KMS-11 (cell line): ENCODE measurements at regions not wholly inside any gene's neighbourhood (a gene's known extent, or its start where the extent isn't known, plus 50 kb on each side); places are given as distances from the start of the nearest gene placed in this dataset.

Experiments used
- H2AFZ ChIP-seq: fragments of 200-600 bp; sonication (generic); 2 replicates; pipeline ENCODE4 v1.6.1; 2016; ENCODE audit warnings: antibody characterized with exemption, mixed run types, low read depth
- H3K27ac ChIP-seq: fragments of 200-600 bp; sonication (generic); 2 replicates; pipeline ENCODE4 v1.6.1; 2016; ENCODE audit warnings: mild to moderate bottlenecking, mixed run types
- H3K27me3 ChIP-seq: fragments of 200-600 bp; sonication (generic); 2 replicates; pipeline ENCODE4 v1.6.1; 2017; ENCODE audit warnings: mild to moderate bottlenecking, low read depth, mixed run types, moderate library complexity; ENCODE audit not compliant: insufficient read depth
- H3K36me3 ChIP-seq: fragments of 200-600 bp; sonication (generic); 2 replicates; pipeline ENCODE4 v1.6.1; 2017; ENCODE audit warnings: mild to moderate bottlenecking, mixed run types; ENCODE audit not compliant: insufficient read depth
- H3K4me1 ChIP-seq: fragments of 200-600 bp; sonication (generic); 2 replicates; pipeline ENCODE4 v1.6.1; 2016; ENCODE audit warnings: mild to moderate bottlenecking, low read depth, mixed run types; ENCODE audit not compliant: poor library complexity, severe bottlenecking
- H3K4me2 ChIP-seq: fragments of 200-600 bp; sonication (generic); 2 replicates; pipeline ENCODE4 v1.7.0; 2016; ENCODE audit warnings: mild to moderate bottlenecking, mixed run types
- H3K4me3 ChIP-seq: fragments of 200-600 bp; sonication (generic); IDR thresholded peaks from 2 replicates; pipeline ENCODE4 v1.6.1; 2017; ENCODE audit warnings: low read depth, low read length, mixed read lengths; ENCODE audit not compliant: insufficient read depth
- H3K79me2 ChIP-seq: fragments of 200-600 bp; sonication (generic); 2 replicates; pipeline ENCODE4 v1.6.1; 2016; ENCODE audit warnings: low read depth, mixed run types; ENCODE audit not compliant: insufficient read depth
- H3K9ac ChIP-seq: fragments of 200-600 bp; sonication (generic); 2 replicates; pipeline ENCODE4 v1.6.1; 2016; ENCODE audit warnings: mild to moderate bottlenecking, mixed run types
- H4K20me1 ChIP-seq: fragments of 200-600 bp; sonication (generic); 2 replicates; pipeline ENCODE4 v1.6.1; 2016; ENCODE audit warnings: mild to moderate bottlenecking, mixed run types; ENCODE audit not compliant: insufficient read depth
- CTCF ChIP-seq: fragments of 200-600 bp; sonication (generic); conservative IDR thresholded peaks from 2 replicates; pipeline ENCODE4 v1.6.1; 2017; ENCODE audit warnings: low read depth, mild to moderate bottlenecking, antibody characterized with exemption, low read length, moderate library complexity, mixed read lengths

- Histone ChIP-seq H3K9ac (no peak overlapping the region), H3K36me3 (no peaks in the 10 kb centered on the region), H3K27ac (no peak overlapping the region), H3K79me2 (no peaks in the 10 kb centered on the region), H4K20me1 (no peaks in the 10 kb centered on the region), H3K4me3 (no peak overlapping the region), H3K27me3 (no peaks in the 10 kb centered on the region), H2AFZ (no peak overlapping the region), H3K4me1 (no peaks in the 10 kb centered on the region), H3K4me2 (no peak overlapping the region)
- TF ChIP-seq CTCF = no peak
Measured at GRCh38 chr2:16322308-16323125, 343.1 kb downstream of the CYRIA start.

GRCh38 chr2:16321872-16322271, 343.8 kb downstream of the CYRIA start:
- H3K4me1 ChIP-seq = no peaks in the 10 kb centered on the region

GRCh38 chr2:16321256-16321655, 344.4 kb downstream of the CYRIA start:
- Histone ChIP-seq H3K4me3 (no peak overlapping the region), H3K9ac (no peak overlapping the region), H3K4me2 (no peak overlapping the region), H3K36me3 (no peaks in the 10 kb centered on the region), H2AFZ (no peak overlapping the region), H3K4me1 (no peaks in the 10 kb centered on the region), H3K79me2 (no peaks in the 10 kb centered on the region), H4K20me1 (no peaks in the 10 kb centered on the region), H3K27me3 (no peaks in the 10 kb centered on the region), H3K27ac (no peak overlapping the region)
- TF ChIP-seq CTCF = no peak

More at GRCh38 chr2:16321872-16322271, 343.8 kb downstream of the CYRIA start:
- no peaks in the 10 kb centered on the region for H4K20me1 ChIP-seq
- no peaks in the 10 kb centered on the region for H3K79me2 ChIP-seq
- no peak overlapping the region for H2AFZ ChIP-seq
- no peak overlapping the region for H3K4me2 ChIP-seq
- no peak overlapping the region for H3K27ac ChIP-seq
- no peaks in the 10 kb centered on the region for H3K36me3 ChIP-seq
- H3K4me3 ChIP-seq = no peak overlapping the region
- no peaks in the 10 kb centered on the region for H3K27me3 ChIP-seq
- no peak for TF ChIP-seq CTCF
- H3K9ac ChIP-seq = no peak overlapping the region

GRCh38 chr2:16320716-16321115, 344.9 kb downstream of the CYRIA start:
- Histone ChIP-seq H3K79me2 (no peaks in the 10 kb centered on the region), H3K27me3 (no peaks in the 10 kb centered on the region), H2AFZ (no peak overlapping the region), H3K36me3 (no peaks in the 10 kb centered on the region), H3K9ac (no peak overlapping the region), H3K4me1 (no peaks in the 10 kb centered on the region), H4K20me1 (no peaks in the 10 kb centered on the region), H3K27ac (no peak overlapping the region), H3K4me3 (no peak overlapping the region), H3K4me2 (no peak overlapping the region)
- no peak for TF ChIP-seq CTCF
